Dedifferentiated amniotic fluid mesenchymal stem cell (primary cell): ENCODE measurements at regions not wholly inside any gene's neighbourhood (a gene's known extent, or its start where the extent isn't known, plus 50 kb on each side); places are given as distances from the start of the nearest gene placed in this dataset.
"Not testable (repeated sequence)": the region's sequence is repeated elsewhere in the genome, so short reads cannot be mapped to it uniquely, and the experiment has no call there.

ENCODE experiments used
- DNase-seq: peaks from one replicate; pipeline ENCODE4 v3.0.0-alpha.2; 2016; ENCODE audit errors: extremely low spot score

GRCh38 chr9:90979639-90980038 lies 178.0 kb downstream of the SYK start:
- no peak for DNase-seq

GRCh38 chr9:90981726-90982125 lies 180.1 kb downstream of the SYK start:
- DNase-seq, result no peak

- DNase-seq, result no peak
Measured at GRCh38 chr9:90983394-90983793, 181.8 kb downstream of the SYK start.

- DNase-seq, result no peak
Measured at GRCh38 chr9:90985631-90986030, 184.0 kb downstream of the SYK start.

- no peak for DNase-seq
Measured at GRCh38 chr9:90986161-90986560, 184.5 kb downstream of the SYK start.

- DNase-seq, result no peak
Measured at GRCh38 chr9:90987566-90987965, 185.9 kb downstream of the SYK start.

GRCh38 chr9:90988318-90988717 lies 186.7 kb downstream of the SYK start:
- DNase-seq, result no peak

- DNase-seq, result no peak
Measured at GRCh38 chr9:90991953-90992352, 190.3 kb downstream of the SYK start.

- no peak for DNase-seq
Measured at GRCh38 chr9:90995516-90995915, 193.9 kb downstream of the SYK start.

GRCh38 chr9:90996154-90997065 lies 194.8 kb downstream of the SYK start:
- no peak for DNase-seq

GRCh38 chr9:90998573-90998972 lies 197.0 kb downstream of the SYK start:
- no peak for DNase-seq

GRCh38 chr9:90999425-91000397 lies 198.1 kb downstream of the SYK start:
- DNase-seq, result no peak

- DNase-seq, result no peak
Measured at GRCh38 chr9:91001146-91001611, 199.6 kb downstream of the SYK start.

- DNase-seq, result no peak
Measured at GRCh38 chr9:91004484-91004883, 202.9 kb downstream of the SYK start.

GRCh38 chr9:91004992-91005391 lies 203.4 kb downstream of the SYK start:
- no peak for DNase-seq

- DNase-seq, result no peak
Measured at GRCh38 chr9:91006046-91006445, 204.4 kb downstream of the SYK start.

- DNase-seq, result no peak
Measured at GRCh38 chr9:91008568-91008967, 206.9 kb downstream of the SYK start.

GRCh38 chr9:91011891-91012290 lies 210.3 kb downstream of the SYK start:
- DNase-seq, result no peak

- no peak for DNase-seq
Measured at GRCh38 chr9:91012933-91013841, 211.6 kb downstream of the SYK start.

- DNase-seq, result no peak
Measured at GRCh38 chr9:91017245-91017644, 215.6 kb downstream of the SYK start.

GRCh38 chr9:91019871-91020270 lies 218.3 kb downstream of the SYK start:
- not testable (repeated sequence) for DNase-seq
